ENCODE measurements at regions not wholly inside any gene's neighbourhood (a gene's known extent, or its start where the extent isn't known, plus 50 kb on each side); places are given as distances from the start of the nearest gene placed in this dataset.
"Not testable (repeated sequence)": the region's sequence is repeated elsewhere in the genome, so short reads cannot be mapped to it uniquely, and the experiment has no call there.

- DNase-seq, result no peak
These were observed 109.0 kb upstream of the ARSJ start for GRCh38 chr4:114088481-114088880.

- DNase-seq, result no peak
These were observed 112.1 kb upstream of the ARSJ start for GRCh38 chr4:114091546-114091945.

DNA sequence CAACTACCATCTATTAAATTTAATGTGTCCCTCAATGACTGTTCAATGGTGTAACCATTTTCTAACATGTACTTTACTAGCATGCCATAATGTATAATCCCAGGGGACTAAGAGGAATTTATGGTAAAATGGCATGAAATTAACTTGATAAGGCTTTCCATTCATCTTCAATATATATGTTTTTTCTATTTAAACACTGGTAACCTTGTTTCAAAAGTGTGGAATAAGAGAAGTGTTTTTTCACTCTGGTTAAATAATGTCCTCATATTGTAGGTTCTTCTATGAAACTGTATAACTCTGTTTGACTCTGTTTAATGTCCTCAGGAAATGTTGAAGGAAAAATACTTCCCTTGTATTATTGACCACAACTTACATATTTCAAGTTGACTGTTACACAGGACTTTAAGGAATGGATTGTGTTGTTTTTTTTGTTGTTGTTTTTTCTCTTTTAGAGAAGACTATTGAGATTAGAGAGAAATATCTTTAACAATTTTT is 113.8 kb upstream of the ARSJ start:
- peak; percentile 0 to 52 for DNase-seq

DNA sequence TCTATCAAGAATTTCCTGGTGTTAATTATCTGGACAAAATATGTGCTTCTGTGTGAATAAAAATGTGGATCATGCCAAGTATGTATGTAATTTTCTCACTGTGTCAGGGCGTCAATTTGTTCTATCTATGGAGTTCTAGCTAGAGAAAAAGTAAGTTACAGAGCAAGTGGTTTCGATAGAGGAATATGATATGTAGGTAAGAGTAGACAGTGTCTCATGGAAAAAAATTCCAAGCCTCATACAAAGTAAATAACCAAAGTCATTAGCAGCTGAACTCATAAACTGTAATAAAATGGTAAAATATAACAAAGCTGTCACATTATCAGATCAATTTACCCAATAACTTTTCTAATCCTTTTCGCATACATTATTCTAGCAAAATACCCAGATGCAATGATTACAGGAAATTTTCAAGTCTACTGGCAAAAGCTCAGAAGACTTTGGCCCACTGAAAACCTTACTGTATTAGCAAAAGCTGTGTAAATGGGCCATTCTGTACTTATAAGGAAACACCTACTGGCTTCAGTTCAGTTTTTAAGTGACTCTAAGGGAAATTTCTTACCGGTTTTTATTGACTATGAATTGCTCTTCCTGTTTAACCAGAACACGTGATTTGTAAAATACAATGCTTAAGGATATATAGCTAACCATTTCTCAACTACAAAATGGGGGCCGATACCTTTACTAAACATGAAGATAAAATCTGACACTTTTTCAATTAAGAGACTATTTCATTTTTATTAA is 121.0 kb upstream of the ARSJ start:
- DNase-seq, result no peak

DNA sequence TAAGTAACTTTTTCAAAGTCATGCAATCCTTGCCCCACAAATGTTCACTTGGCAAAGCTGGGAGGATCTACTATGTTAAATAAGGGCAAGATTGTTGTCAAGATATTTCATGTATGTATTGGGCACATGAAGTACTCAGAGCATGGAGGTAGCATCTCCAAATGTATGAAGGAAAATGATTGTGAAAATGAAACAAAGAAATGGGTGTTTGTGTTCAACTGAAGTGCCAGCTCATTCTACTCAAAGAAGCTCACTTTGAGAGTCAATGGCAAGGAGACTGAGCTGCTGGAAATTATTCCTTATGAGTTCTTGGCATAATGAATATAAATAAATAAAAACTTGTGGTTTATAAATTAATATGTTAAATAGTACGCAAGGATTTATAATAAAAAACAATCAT is 124.5 kb upstream of the ARSJ start:
- no peak for DNase-seq

- no peak for DNase-seq
These were observed 129.4 kb upstream of the ARSJ start for GRCh38 chr4:114108869-114109268.

- no peak for DNase-seq
These were observed 130.3 kb upstream of the ARSJ start for GRCh38 chr4:114109776-114110175.

GRCh38 chr4:114115526-114115925 is 136.1 kb upstream of the ARSJ start:
- no peak for DNase-seq

DNA sequence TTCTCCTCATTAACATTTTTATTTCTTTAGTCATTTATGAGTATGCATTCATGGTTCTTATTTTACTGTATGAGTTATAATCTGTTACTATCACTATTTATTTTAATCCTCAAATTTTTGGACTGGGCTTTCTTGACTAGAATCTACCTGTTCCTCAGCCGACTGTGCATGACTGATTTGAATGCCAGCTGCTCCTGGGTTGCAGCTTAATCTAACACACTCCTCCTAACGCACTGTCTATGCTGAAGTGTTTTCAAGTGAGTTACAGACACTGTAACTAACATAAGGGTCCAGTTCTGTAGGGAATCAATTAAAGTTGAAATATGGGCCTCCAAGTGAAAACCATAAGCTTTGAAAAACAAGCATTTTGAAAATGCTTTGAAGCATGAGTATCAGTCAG is 137.4 kb upstream of the ARSJ start:
- no peak for DNase-seq

- DNase-seq, result no peak
These were observed 141.8 kb upstream of the ARSJ start for GRCh38 chr4:114121221-114121620.

DNA sequence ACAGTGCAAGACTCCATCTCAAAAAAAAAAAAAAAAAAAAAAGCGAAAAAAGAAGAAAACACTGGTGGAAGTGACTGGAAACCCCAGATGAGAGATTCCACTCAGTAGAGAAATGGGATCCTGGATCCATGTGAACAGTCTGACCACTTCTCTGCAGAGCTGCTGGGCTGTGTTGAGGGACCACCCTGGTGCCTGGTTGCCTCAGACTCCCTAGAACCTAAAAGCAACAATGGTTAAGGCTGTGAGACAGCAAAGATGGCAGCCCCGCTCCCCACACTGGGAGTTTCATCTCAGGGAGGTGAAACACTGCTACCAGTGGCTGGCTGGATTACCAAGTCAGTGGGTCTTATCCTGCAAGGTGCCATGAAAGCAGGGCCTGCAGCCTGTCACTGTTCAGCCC is 152.8 kb upstream of the ARSJ start:
- DNase-seq, result no peak

- peak in 1 of 2 experiments; percentile 1 for DNase-seq
These were observed 153.4 kb upstream of the ARSJ start for GRCh38 chr4:114132830-114133229.

GRCh38 chr4:114136069-114136468 is 156.6 kb upstream of the ARSJ start:
- no peak for DNase-seq

- no peak for DNase-seq
These were observed 158.5 kb upstream of the ARSJ start for GRCh38 chr4:114137984-114138383.

- DNase-seq, result no peak
These were observed 167.6 kb upstream of the ARSJ start for GRCh38 chr4:114146947-114147618.

- not testable (repeated sequence) for DNase-seq
These were observed 168.3 kb upstream of the ARSJ start for GRCh38 chr4:114147619-114148208.

DNA sequence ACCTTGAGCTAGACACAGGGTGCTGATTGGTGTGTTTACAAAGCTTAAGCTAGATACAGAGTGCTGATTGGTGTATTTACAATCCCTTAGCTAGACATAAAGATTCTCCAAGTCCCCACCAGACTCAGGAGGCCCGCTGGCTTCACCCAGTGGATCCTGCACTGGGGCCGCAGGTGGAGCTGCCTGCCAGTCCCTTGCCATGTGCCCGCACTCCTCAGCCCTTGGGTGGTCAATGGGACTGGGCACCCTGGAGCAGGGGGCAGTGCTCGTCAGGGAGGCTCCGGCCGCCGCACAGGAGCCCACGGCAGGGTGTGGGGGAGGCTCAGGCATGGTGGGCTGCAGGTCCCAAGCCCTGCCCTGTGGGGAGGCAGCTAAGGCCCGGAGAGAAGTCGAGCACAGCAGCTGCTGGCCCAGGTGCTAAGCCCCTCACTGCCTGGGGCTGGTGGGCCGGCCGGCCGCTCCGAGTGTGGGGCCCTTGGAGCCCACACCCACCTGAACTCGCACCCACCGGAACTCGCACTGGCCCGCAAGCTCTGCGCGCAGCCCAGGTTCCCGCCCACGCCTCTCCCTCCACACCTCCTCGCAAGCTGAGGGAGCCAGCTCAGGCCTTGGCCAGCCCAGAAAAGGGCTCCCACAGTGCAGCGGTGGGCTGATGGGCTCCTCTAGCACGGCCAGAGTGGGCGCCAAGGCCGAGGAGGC is 169.1 kb upstream of the ARSJ start:
- not testable (repeated sequence) for DNase-seq

DNA sequence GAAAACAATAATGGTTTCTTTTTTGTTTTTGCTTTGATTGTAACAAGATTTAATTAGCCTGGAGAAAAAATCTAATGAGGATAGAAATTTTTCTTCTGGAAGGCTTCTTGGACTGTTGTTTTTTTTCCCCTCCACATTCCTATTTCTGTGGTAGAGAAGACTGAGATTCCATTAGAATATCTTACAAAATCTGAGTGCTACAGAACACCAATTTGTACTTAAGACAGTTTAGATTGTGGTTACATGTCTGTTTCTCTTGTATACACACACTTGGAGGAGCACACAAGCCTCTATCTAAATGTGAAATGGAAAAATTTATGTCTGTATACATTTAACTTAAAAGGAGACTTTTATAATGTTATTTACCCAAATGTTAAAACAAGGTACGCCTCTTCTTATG is 176.9 kb upstream of the ARSJ start:
- DNase-seq, result no peak

DNA sequence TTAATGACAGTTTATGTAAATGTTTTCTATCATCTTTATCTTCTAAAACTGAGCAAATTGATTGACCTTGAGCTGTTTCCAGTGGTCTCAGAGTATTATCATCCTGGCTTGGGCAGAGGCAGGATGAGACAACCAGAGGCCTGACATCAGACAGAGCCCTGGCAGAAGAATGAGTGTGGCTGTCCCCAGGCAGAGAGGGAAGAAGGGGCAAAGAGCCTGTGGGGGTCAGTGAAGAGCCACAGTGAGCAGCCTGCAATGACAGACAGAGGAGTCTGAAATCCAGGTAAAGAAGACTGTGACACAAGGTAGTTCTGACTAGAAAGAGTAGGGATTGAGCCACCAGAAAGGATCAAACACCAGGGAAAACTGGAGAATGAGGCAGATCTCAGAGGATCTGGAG is 182.4 kb upstream of the ARSJ start:
- DNase-seq, result no peak

DNA sequence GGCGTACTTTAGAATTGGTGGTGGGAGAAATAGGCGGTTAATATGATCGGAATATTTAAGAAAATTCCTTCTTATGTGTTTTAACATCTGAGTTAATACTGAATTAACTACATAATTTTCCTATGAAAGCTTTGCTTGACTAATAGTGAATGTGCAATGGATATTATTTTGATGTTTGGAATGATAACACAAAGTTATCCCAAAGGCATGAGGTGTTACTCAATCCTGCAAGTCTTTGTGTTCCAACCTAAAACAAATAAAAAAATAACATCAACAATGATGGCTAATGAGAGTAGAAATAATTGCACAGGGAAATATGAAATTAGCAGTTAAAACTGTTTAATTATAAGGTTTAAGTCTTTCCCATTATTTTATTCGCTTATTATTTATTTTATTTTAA is 183.6 kb upstream of the ARSJ start:
- no peak for DNase-seq

GRCh38 chr4:114173968-114174367 is 194.5 kb upstream of the ARSJ start:
- no peak for DNase-seq

GRCh38 chr4:114177628-114178027 is 198.2 kb upstream of the ARSJ start:
- no peak for DNase-seq

DNA sequence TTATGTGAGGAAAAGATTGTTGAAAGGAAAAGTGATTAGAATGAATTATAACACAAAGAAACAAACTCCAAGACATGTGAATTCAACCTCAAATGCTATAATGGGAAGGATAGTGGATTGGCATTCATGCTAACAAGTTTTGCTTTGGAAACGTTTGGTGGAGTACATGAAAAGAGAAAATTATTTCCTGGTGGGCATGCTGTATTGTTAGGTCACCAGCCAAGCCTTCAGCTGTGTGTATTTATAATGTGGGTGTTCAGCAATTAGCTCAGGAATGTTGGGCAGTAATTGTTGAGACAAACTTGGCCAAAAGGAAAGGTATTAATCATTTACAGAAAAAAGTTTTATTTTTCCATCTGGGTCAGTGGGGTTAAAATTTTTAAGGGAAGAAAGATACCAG is 198.9 kb upstream of the ARSJ start:
- no peak for DNase-seq

DNA sequence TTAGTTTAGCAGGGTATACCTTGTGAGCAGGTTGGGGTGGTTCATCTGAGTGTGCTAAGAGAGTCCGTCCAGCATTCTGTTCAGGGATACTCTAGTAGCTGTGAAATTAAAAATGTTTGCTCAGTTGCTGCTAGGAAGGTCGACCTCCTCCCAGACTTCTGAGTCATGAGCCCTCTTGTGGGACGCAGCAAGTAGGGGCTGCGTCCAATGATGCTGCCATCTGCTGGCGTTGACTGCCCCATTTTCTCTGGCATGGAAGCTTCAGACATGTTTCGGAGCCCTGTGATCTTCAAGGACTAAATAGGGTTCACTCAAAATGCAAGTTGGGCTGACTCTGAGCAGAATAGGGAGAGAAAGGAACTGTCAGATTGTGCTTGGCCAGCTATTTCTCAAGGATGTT is 201.0 kb upstream of the ARSJ start:
- DNase-seq, result peak; percentile 3 to 8

All from NCI-H1930 (cell line).